ENCODE measurements at regions not wholly inside any gene's neighbourhood (a gene's known extent, or its start where the extent isn't known, plus 50 kb on each side); places are given as distances from the start of the nearest gene placed in this dataset.

DNA sequence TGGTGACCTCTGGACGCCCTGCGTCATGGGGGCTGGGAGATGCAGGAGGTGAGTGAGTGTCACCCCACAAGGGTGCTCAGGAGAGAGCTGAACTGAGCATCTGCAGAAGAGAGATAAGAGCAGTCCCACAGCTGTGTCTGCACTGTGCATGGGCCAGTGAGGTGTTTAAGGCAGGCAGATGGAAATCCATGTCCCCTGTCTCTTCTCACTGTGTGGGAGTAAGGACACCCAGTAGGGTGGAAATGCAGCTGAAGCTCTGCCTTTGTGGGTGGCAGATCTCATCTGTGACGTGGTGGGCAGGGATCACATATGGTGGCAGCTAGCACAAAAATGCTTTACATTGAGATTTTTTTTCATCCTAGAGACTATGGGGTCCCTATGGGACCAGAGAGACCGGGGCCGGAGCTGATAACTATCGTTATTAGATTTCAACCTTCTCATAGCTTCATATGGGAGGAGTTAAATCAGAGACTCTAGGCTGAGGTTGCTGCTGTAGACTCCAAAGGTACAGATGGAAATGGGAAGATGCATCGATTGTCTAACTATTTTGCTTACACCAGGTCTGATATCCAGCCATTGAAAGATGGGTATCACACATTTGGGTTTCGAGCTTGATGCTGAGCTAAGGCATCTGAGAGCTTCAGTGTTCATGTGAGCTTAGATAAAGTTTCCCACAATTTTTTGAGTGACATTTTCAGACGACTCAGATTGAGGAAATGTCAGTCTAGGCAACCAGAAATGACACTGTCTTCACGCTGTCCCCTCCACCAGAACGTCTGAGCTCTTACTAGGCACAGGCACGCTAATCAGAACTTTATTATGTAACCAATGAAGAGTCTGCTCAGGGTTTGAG is 65.3 kb upstream of the PSEN2 start:
- no peak for DNase-seq
- peaks cover 36% of the 10 kb centered on the region for H3K27me3 ChIP-seq (ENCODE audit: control insufficient read depth, insufficient read depth, low read length)
- no peak overlapping the region for H2AFZ ChIP-seq (replicated peaks; ENCODE audit: low read length, poor library complexity)
- no peak overlapping the region for H3K27ac ChIP-seq (ENCODE audit: insufficient read depth, low read length)
- H3K23ac ChIP-seq (ENCODE audit: low read depth, low read length): no peak overlapping the region; the same call in 1 of the 2 replicates
- no peak overlapping the region for H3K14ac ChIP-seq (replicated peaks; ENCODE audit: low read depth, low read length)
- H3K4me3 ChIP-seq (ENCODE audit: insufficient read depth, low read depth, low read length): no peak overlapping the region
- CTCF ChIA-PET: interaction anchor here (1.1 kb wide), 1 partner anchor 96 kb away, joined by 3 read pairs; no protein-coding TSS in a partner anchor
- no peak overlapping the region for H3K56ac ChIP-seq (ENCODE audit: extremely low read depth, insufficient read depth, low read length)
- H2BK20ac ChIP-seq (ENCODE audit: low read depth, low read length): no peak overlapping the region
- dilution Hi-C loops (cut with HindIII; ENCODE audit: low sequenced_read_pairs, unreplicated experiment): no loop called here
- no peak overlapping the region for H2AK5ac ChIP-seq (ENCODE audit: low read depth, low read length)
- in situ Hi-C loops (cut with MboI; ENCODE audit: low sequenced_read_pairs): no loop called here
- WGBS, 2 experiments (ENCODE audit: extremely low coverage in 2 of 2, insufficient read length in 1 of 2): 66% methylated on average over 4 of the region's 12 CpGs; no CpG with 5 or more reads in 1 of the 2 experiments
- intact Hi-C loops (cut with micrococcal nuclease): no loop called here
- no peak overlapping the region for H3K18ac ChIP-seq (ENCODE audit: low read depth, low read length)
- H4K5ac ChIP-seq (ENCODE audit: low read depth, low read length): no peak overlapping the region
- POLR2A ChIA-PET (ENCODE audit: unreplicated experiment): interaction anchor here (0.5 to 0.6 kb wide), 2 partner anchors 46 to 399 kb away, joined by 3 to 10 read pairs; no protein-coding TSS in a partner anchor
- H4K8ac ChIP-seq (ENCODE audit: low read depth in 2 of 2, low read length in 2 of 2): no peak overlapping the region
- no peak for ATAC-seq (ENCODE audit: low read depth)
- H2AK9ac ChIP-seq (replicated peaks; ENCODE audit: low read depth, low read length, poor library complexity): no peak overlapping the region
- no peak overlapping the region for H3K4ac ChIP-seq (ENCODE audit: low read depth, low read length)
- no peaks in the 10 kb centered on the region for H4K20me1 ChIP-seq (ENCODE audit: insufficient read depth, low read length)
- no peak overlapping the region for H3K9ac ChIP-seq (ENCODE audit: low read depth, low read length)
- H2BK5ac ChIP-seq (ENCODE audit: low read depth, low read length, poor library complexity, severe bottlenecking): no peak overlapping the region
- H2BK120ac ChIP-seq (ENCODE audit: low read depth, low read length): no peak overlapping the region
- TF ChIP-seq MXI1 (IDR thresholded peaks at IDR 0.05; ENCODE audit: borderline replicate concordance, low read depth, low read length) (no peak), NFE2L2 (IDR thresholded peaks at IDR 0.05; ENCODE audit: low read depth, low read length) (no peak), MAFK (IDR thresholded peaks at IDR 0.05; ENCODE audit: low read depth, low read length) (no peak), FOS (IDR thresholded peaks at IDR 0.05; ENCODE audit: low read depth, low read length) (no peak), MAZ (IDR thresholded peaks at IDR 0.05; ENCODE audit: borderline replicate concordance, low read depth, low read length) (no peak)
- TF ChIP-seq, protein P1, sequence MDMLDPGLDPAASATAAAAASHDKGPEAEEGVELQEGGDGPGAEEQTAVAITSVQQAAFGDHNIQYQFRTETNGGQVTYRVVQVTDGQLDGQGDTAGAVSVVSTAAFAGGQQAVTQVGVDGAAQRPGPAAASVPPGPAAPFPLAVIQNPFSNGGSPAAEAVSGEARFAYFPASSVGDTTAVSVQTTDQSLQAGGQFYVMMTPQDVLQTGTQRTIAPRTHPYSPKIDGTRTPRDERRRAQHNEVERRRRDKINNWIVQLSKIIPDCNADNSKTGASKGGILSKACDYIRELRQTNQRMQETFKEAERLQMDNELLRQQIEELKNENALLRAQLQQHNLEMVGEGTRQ (IDR thresholded peaks at IDR 0.05; ENCODE audit: low read depth, low read length): no peak
- H3K9me1 ChIP-seq (ENCODE audit: insufficient read depth, low read length): 0 out of 2 replicates have a peak, but pooled peaks cover 3% of the 10 kb centered on the region
- H2BK15ac ChIP-seq (ENCODE audit: low read depth, low read length): no peak overlapping the region
- H3K4me1 ChIP-seq (ENCODE audit: control insufficient read depth, insufficient read depth, low read length): no peaks in the 10 kb centered on the region
- BruUV-seq (replicated peaks): no TSS peak
- H3K36me3 ChIP-seq (ENCODE audit: control insufficient read depth, insufficient read depth, low read length): no peaks in the 10 kb centered on the region
- H3K9me3 ChIP-seq (ENCODE audit: control insufficient read depth, insufficient read depth, low read length): no peaks in the 10 kb centered on the region
- H4K91ac ChIP-seq (ENCODE audit: insufficient read depth, low read depth, low read length): no peak overlapping the region
- no peak overlapping the region for H3K4me2 ChIP-seq (ENCODE audit: low read depth, low read length)
- no peaks in the 10 kb centered on the region for H3K79me1 ChIP-seq (ENCODE audit: low read depth in 1 of 2, low read length in 2 of 2)

Data from IMR-90 (cell line).